RWPE1 (cell line): ENCODE measurements at regions not wholly inside any gene's neighbourhood (a gene's known extent, or its start where the extent isn't known, plus 50 kb on each side); places are given as distances from the start of the nearest gene placed in this dataset.
A peak's percentile ranks its signal among the peaks of the same experiment; 100 is the strongest.

Experiments
- CTCF ChIA-PET: fragments of 350-600 bp; sonication (Branson Sonifier 250); formaldehyde crosslinking; extraction: SDS; loops from one replicate; lab custom pipeline; 2021; lab: Yijun Ruan, JAX
- POLR2A ChIA-PET: fragments of 400-600 bp; formaldehyde crosslinking; extraction: SDS; loops from one replicate; lab custom pipeline; 2020; ENCODE audit warnings: antibody characterized with exemption; ENCODE audit not compliant: low non-redundant PET; lab: Yijun Ruan, JAX
- DNase-seq: peaks from one replicate; pipeline ENCODE4 v3.0.0; 2012; ENCODE audit warnings: low spot score
- H3K27ac ChIP-seq: fragments of 450-650 bp; 2 replicates; pipeline ENCODE4 v1.5.1; 2017
- TF ChIP-seq, protein P1 (sequence below): fragments of 450-650 bp; conservative IDR thresholded peaks from 2 replicates; pipeline ENCODE4 v1.5.1; 2017; ENCODE audit warnings: low read depth, mild to moderate bottlenecking

DNA sequence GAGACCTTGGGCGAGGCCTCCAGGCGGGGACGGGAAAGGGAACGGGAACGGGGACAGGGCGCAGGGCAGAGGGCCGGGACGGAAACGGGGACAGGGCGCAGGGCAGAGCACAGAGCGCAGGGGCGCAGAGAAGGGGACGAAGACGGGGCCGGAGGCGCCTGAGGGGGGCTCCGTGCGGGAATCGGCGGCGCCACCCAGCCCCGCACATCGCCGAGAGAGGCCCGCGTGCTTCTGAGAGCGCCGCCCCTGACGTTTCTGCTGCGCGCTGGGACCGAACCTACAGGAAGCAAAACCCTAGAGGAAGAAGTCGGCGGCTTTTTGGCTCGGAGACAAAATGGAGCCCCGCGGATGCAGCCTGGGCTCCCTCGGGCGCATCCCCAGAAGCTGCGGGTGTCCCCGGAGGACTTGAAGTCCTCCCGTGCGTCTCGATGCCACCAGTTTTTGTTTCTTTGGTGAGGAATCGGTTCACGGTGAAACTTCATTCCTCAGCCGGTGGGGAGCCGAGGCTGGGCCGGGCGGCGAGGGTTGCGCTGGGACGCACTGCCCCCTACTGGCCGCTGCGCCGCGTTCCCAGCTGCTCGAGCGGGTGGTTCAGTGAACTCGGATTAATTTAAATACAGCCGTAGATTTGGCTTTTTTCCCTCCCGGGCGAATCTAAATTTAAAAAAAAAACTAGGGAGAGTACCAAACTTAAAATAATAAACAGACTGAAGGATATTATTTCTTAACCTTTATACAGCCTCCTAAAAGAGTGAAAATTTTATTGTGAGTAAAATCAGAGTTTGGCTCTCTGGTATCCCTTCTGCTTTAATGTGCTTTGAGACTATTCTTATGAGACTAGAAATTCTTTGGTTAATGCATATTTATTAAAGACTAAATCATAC is 350.0 kb upstream of the ARGLU1 start:
- ChIA-PET CTCF (interaction anchor here (0.5 to 1.2 kb wide), 4 partner anchors 25 to 381 kb away, joined by 3 to 5 read pairs (median 3); no protein-coding TSS in a partner anchor), POLR2A (no interaction called here)
- H3K27ac ChIP-seq, result 0 out of 2 replicates have a peak overlapping the region, but pooled peaks have one; percentile 22
- TF ChIP-seq, protein P1, sequence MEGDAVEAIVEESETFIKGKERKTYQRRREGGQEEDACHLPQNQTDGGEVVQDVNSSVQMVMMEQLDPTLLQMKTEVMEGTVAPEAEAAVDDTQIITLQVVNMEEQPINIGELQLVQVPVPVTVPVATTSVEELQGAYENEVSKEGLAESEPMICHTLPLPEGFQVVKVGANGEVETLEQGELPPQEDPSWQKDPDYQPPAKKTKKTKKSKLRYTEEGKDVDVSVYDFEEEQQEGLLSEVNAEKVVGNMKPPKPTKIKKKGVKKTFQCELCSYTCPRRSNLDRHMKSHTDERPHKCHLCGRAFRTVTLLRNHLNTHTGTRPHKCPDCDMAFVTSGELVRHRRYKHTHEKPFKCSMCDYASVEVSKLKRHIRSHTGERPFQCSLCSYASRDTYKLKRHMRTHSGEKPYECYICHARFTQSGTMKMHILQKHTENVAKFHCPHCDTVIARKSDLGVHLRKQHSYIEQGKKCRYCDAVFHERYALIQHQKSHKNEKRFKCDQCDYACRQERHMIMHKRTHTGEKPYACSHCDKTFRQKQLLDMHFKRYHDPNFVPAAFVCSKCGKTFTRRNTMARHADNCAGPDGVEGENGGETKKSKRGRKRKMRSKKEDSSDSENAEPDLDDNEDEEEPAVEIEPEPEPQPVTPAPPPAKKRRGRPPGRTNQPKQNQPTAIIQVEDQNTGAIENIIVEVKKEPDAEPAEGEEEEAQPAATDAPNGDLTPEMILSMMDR, result peak; percentile 96
- peak; percentile 67 for DNase-seq

DNA sequence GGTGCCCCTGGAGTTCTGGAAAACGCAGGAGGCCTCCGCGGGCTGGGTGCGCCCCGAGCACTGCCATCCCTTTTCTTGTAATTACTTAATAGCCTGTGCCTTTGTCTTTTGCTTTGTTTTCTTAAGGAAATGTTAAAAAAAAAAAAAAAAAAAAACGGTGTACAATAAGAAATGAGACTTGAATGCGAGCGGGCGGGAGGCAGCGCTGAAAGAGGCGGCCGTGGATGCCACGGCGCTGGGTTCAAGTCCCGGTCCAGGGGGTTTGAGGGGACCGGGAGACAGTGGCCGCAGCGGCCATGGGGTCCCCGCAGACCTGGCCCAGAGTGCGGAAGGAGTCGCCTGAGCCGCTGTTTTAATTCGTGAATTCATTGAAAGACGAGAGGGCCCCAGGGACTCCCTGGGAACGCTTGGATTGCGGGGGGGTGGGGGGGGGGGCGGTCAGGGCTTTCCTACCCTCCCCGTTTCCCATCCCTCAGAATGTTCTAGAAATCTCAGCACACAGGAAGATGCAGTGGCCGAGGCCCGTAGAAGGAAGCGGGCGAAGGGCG is 349.2 kb upstream of the ARGLU1 start:
- DNase-seq, result no peak
- TF ChIP-seq, protein P1, result no peak
- POLR2A ChIA-PET, result no interaction called here
- no peak overlapping the region for H3K27ac ChIP-seq
- CTCF ChIA-PET, result interaction anchor here (0.6 to 1.2 kb wide), 2 partner anchors 27 to 379 kb away, joined by 3 read pairs; no protein-coding TSS in a partner anchor

DNA sequence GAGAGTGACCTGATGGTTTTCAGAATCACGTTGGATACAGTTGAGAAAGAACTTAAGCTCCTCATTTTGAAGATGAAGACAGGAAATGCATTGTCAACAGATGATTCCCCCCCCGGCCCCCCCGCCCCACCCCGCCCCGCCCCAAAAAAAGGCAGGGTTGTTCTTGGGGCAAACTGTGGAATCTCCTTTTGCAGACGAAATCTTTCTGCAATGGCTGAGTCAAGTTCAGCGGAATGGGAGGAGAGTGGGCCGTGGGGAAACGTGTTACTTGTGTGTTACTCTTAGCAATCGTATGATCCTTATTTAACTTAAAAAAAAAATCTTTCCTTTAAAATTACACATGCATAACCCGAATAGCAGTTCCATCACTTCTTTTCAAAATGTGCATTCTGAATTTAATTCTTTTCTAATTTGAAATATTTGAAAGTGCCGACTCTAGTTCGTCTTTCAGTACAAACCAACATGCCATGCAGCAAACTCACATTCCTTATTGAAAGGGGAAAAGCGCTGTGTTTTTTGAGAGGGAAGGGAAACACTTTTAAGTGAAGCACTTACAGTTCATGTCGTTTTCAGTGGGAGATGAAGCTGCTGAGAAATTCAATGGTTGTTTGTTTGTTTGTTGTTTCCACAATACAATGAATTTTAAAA is 348.5 kb upstream of the ARGLU1 start:
- TF ChIP-seq, protein P1, result no peak
- no peak for DNase-seq
- no peak overlapping the region for H3K27ac ChIP-seq
- ChIA-PET POLR2A (no interaction called here), CTCF (no interaction called here)

DNA sequence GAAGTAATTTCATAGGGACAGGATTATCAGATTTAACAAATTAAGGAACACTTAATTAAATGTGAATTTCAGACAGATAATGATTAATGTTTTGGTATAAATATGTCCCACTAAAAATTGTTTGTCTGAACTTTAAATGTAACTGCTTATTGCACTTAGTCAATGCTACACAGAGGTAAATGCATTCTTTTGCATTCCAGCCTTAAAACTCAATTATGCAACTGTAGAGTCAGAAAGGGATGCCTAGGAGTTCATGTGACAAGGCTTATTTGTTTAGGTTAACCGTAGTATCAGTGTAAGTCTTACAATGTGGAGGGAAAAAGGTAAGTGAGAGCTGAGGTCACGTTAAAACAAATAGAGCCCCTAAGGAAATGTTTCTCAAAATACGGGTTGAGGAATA is 347.2 kb upstream of the ARGLU1 start:
- ChIA-PET CTCF (no interaction called here), POLR2A (no interaction called here)
- H3K27ac ChIP-seq, result no peak overlapping the region
- TF ChIP-seq, protein P1, result no peak
- DNase-seq, result no peak

DNA sequence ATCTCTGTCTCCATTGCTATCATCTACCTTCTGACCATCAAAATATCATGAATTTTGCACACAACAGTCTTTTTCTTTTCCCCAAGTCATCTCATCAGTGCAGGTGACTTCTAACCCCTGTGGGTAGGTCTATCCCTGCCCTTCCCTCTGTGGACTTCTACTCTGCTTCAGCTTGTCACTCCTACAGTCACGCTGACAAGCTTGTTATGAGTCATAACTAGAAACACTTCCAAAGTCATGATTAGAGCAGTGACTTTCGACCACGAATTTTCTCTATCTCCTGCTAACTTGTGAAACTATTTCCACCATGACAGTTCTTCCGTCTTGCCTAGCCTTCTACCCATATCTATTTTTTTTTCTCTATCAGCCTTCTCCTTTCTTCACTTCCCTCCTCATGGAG is 343.7 kb upstream of the ARGLU1 start:
- ChIA-PET CTCF (no interaction called here), POLR2A (no interaction called here)
- TF ChIP-seq, protein P1, result no peak
- no peak for DNase-seq
- H3K27ac ChIP-seq, result no peak overlapping the region

DNA sequence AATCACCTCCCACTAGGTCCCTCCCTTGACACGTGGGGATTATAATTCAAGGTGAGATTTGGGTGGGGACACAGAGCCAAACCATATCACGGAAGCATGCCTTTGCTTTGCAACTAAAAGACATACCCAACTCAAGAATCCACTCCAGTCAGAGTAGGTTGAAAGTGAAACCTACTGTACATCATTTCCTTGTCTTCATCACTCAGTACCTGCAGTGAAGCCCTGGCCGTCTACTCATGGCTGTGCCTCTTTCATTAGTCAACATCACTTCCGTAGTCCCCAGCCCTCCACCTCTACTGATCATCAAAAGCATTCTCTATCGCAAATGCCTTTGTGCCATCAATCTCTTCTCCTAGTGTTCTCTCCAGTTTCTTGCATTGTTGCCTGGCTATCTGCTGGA is 343.1 kb upstream of the ARGLU1 start:
- DNase-seq, result no peak
- CTCF ChIA-PET, result no interaction called here
- H3K27ac ChIP-seq, result no peak overlapping the region
- POLR2A ChIA-PET, result no interaction called here
- TF ChIP-seq, protein P1, result no peak
